GM12891 (cell line): ENCODE measurements at regions not wholly inside any gene's neighbourhood (a gene's known extent, or its start where the extent isn't known, plus 50 kb on each side); places are given as distances from the start of the nearest gene placed in this dataset.

Experiments
- POLR2A ChIP-seq: IDR thresholded peaks from 2 replicates; pipeline ENCODE4 v1.6.1; 2011; ENCODE audit warnings: low read depth, low read length, control low read depth
- POLR2AphosphoS5 ChIP-seq: IDR thresholded peaks from 2 replicates; pipeline ENCODE4 v1.6.1; 2011; ENCODE audit warnings: low read depth, low read length, control low read depth

- TF ChIP-seq POLR2AphosphoS5 (no peak), POLR2A (no peak)
Observed at GRCh38 chr2:59693231-59693959, 860.1 kb downstream of the BCL11A start.
